ENCODE measurements at regions not wholly inside any gene's neighbourhood (a gene's known extent, or its start where the extent isn't known, plus 50 kb on each side); places are given as distances from the start of the nearest gene placed in this dataset.

DNA sequence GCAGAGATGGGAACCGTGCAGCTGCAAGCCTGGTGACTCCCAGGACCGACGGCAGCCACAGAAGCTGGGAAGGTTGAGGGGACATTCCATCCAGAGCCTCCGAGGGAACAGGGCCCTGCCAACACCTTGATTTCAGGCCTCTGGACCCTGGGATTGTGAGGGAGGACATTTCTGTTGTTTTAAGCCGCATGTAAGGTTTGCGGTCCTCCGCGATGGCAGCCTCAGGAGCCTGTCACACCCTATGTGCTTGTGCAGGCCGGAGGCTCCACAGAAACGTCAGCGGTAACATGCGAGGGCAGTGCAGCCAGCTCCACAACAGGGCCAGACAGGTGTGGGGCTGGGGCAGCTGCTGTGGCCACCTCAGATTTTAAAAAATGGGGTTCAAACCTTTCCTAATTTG, 144.7 kb upstream of the SHH start:
- peaks cover 20% of the 10 kb centered on the region for H3K27me3 Mint-ChIP-seq
- ATAC-seq = no peak
- no peak for DNase-seq
- no peak overlapping the region for H3K27ac Mint-ChIP-seq
- peaks cover 2% of the 10 kb centered on the region for H3K4me1 Mint-ChIP-seq
- H3K9me3 ChIP-seq (ENCODE audit: control insufficient read depth, low read length, poor library complexity, severe bottlenecking) = no peaks in the 10 kb centered on the region
- no peak overlapping the region for H3K4me3 Mint-ChIP-seq
- H3K36me3 Mint-ChIP-seq (ENCODE audit: low read depth) = no peaks in the 10 kb centered on the region

DNA sequence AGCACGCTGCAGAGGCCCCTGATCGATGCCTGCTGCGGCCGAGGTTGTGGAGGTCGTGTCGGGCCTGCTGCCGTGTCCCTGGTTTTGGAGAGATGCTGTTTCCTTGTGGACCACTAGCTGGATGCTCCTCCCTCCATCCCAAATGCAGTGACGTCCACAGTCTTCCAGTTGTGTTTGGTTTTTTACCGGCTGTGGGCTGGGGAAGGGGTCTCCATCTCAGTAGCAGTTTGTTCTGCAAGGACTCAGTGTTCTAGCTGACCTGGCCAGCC, 143.0 kb upstream of the SHH start:
- no peak for ATAC-seq
- no peaks in the 10 kb centered on the region for H3K9me3 ChIP-seq (ENCODE audit: control insufficient read depth, low read length, poor library complexity, severe bottlenecking)
- DNase-seq = no peak
- no peak overlapping the region for H3K27ac Mint-ChIP-seq
- no peak overlapping the region for H3K4me3 Mint-ChIP-seq
- peaks cover 2% of the 10 kb centered on the region for H3K4me1 Mint-ChIP-seq
- H3K27me3 Mint-ChIP-seq = peaks cover 19% of the 10 kb centered on the region
- no peaks in the 10 kb centered on the region for H3K36me3 Mint-ChIP-seq (ENCODE audit: low read depth)

DNA sequence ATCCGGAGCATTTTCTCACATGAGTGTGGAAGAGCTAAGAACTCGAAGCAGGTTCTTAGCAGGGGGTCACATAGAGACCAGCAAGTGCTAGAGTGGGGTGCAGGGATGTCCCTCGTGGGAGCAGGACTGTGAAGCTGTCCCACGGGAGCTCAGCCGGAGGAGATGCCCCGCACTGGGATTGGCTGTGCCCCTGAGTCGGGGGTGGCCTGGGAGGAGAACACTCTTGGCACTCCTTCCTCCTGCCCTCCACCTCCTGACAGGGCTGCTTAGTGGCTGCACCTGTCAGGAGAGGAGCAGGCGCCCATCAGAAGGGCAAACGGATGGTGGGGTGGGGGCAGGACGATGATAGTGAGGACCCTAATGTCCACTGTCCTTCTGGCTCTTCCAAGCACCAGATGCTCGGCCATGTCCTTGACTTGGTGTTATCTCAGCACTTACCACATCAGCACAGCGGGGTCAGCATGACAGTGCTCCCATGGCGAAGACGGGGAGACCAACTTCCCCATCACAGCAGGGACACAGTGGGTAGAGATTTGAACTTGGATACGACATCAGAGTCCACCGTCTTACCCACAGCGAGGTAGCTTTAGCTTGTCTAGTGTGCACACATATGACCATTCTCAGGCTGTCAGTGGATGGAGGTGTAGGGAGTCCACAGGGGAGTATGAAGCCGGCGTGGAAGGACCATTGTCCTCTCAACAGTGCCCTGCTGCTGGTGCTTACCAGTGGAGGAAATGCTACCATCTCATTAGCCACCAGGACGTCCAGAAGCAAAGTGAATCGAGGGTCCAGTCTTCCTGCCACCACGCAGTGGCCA, 142.5 kb upstream of the SHH start:
- Mint-ChIP-seq H3K4me1 (peaks cover 2% of the 10 kb centered on the region), H3K27ac (no peak overlapping the region), H3K36me3 (ENCODE audit: low read depth) (no peaks in the 10 kb centered on the region), H3K27me3 (peaks cover 18% of the 10 kb centered on the region), H3K4me3 (no peak overlapping the region)
- ATAC-seq (no peak), DNase-seq (no peak)
- H3K9me3 ChIP-seq (ENCODE audit: control insufficient read depth, low read length, poor library complexity, severe bottlenecking) = no peaks in the 10 kb centered on the region

DNA sequence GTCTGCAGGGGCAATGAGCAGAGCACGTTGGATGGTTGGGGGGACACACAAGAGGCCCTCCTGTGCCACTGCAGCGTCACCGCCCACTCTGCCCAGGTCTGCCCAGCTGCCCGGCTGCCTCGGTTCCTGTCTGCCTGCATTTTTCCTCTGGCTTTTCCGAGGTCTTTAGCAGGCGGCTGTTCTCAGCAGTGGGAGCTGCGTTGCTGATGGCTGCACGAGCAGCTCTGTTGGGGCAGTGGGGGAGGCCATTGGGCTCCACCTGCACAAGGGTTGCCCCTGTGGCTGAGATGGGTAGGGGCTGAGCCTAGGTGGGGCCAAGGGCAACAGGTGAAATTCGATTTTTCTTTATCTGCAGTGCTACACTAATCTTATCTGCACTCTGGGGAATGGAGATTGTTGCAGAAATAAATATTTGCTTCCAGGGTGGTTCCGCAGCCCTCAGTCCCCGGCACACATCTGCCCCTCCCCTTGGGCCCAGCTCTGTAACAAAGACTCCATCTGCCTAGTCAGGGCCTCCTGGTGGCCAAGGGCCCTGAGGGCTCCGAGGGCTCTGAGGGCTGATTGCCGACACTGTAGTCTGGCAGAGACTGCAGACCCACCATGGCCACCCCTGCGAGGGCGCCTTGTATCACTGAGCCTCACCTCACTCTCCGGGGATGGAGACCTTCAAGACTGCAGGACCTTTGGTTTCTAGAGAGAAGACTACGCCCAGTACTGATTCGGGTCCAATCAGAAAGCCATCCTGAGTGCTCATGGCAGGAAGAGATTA, 141.7 kb upstream of the SHH start:
- DNase-seq = no peak
- Mint-ChIP-seq H3K27ac (no peak overlapping the region), H3K4me3 (no peak overlapping the region), H3K36me3 (ENCODE audit: low read depth) (no peaks in the 10 kb centered on the region), H3K27me3 (peaks cover 18% of the 10 kb centered on the region), H3K4me1 (peaks cover 2% of the 10 kb centered on the region)
- H3K9me3 ChIP-seq (ENCODE audit: control insufficient read depth, low read length, poor library complexity, severe bottlenecking) = no peaks in the 10 kb centered on the region
- ATAC-seq = no peak

DNA sequence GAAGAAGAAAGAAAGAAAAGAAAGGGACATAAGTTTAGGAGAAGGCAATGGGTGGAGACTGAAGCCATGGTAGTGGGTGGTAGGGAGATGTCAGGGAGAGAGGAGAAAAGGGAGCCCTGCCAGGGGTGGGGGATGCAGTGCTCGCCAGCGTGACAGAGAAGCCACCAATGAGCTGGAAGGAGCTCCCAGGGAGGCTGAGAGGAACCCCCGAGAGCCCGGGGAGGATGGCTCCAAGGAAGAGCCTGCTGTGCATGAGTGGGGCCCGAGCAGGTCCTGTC, 141.2 kb upstream of the SHH start:
- no peaks in the 10 kb centered on the region for H3K9me3 ChIP-seq (ENCODE audit: control insufficient read depth, low read length, poor library complexity, severe bottlenecking)
- no peak overlapping the region for H3K4me3 Mint-ChIP-seq
- no peak for ATAC-seq
- DNase-seq = no peak
- H3K27me3 Mint-ChIP-seq = peaks cover 23% of the 10 kb centered on the region
- no peak overlapping the region for H3K27ac Mint-ChIP-seq
- H3K36me3 Mint-ChIP-seq (ENCODE audit: low read depth) = no peaks in the 10 kb centered on the region
- H3K4me1 Mint-ChIP-seq = peaks cover 2% of the 10 kb centered on the region

DNA sequence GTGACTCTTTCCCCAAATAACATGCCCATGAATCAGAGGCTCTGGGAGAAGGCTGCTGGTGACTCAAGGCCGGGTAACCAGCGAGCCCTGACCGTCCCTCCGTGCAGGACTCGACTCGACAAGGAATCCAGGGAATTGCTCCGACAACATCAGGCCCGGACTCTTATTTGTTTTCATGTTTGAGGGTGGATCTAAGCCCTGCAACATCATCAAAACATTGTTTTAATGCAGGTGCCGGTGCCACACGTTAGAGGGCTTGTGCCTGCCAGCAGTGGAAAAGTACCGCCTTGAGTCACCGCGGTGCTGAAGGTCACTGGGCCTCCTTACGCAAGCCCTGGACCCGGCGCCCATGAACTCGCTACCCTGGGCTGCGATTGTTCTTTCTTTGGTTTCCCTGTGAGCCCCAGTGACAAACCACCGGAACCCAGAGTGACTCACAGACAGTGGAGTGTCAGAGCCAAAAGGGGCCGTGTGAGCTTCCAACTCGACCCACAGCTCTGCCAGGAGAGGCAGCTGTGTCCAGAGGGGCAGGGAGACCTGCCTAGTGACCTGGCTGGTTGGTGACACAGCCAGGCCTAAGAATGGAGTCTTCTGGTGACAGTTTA, 139.4 kb upstream of the SHH start:
- Mint-ChIP-seq H3K4me1 (peaks cover 2% of the 10 kb centered on the region), H3K27me3 (peaks cover 28% of the 10 kb centered on the region), H3K36me3 (ENCODE audit: low read depth) (no peaks in the 10 kb centered on the region), H3K4me3 (no peak overlapping the region), H3K27ac (no peak overlapping the region)
- no peak for DNase-seq
- no peak for ATAC-seq
- no peaks in the 10 kb centered on the region for H3K9me3 ChIP-seq (ENCODE audit: control insufficient read depth, low read length, poor library complexity, severe bottlenecking)

DNA sequence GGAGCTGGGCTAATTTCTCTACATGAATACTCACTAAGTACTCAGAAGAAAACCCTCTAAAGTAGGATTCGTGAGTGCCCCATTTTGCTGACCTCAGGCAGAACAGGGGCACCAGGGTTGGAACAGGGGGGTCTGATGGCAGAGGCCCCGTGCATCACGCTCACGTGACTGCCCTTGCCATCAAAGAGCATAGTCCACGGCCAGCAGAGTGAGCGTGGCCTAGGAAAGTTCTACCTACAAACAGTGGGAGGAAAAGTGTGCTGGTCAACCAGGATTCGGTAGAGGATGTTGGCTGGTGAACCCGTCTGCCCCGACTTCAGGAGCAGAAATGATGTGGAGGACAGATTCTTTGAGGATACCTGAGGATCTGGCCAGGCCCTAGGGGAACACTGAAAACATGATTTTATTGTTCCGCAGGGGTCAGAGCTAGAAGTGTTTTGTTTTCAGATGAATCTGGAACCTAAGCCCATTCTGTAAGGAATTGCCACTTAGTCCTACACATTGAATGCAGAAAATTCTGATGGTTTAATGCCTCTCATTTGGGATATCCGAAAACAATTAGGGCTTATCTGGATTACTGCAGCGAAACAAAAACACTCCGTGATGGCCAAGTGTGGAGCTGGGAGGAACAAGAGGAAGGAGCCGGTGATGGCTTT, 138.8 kb upstream of the SHH start:
- no peaks in the 10 kb centered on the region for H3K9me3 ChIP-seq (ENCODE audit: control insufficient read depth, low read length, poor library complexity, severe bottlenecking)
- ATAC-seq = no peak
- Mint-ChIP-seq H3K36me3 (ENCODE audit: low read depth) (no peaks in the 10 kb centered on the region), H3K4me1 (peaks cover 2% of the 10 kb centered on the region), H3K4me3 (no peak overlapping the region), H3K27ac (no peak overlapping the region), H3K27me3 (peaks cover 28% of the 10 kb centered on the region)
- DNase-seq = no peak

DNA sequence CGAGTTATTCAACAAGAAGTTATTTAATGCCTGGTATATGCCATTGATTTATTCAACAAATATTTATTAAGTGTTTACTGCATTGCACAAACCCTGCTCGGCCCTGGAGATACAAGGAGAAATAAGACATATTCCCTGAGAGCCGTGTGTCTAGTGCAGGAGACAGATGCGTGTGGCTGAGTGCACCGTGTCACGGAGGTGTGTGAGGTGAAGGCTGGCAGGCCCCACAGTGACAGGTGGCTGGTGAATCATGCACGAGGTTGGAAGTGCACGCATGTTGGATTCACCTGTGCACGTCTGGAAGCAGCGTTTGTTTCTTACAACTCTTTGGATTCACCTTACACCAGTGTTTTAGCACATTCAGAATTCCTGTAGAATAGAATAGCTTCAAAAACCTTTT, 136.6 kb upstream of the SHH start:
- Mint-ChIP-seq H3K27ac (no peak overlapping the region), H3K36me3 (ENCODE audit: low read depth) (no peaks in the 10 kb centered on the region), H3K4me1 (peaks cover 2% of the 10 kb centered on the region), H3K27me3 (peaks cover 28% of the 10 kb centered on the region), H3K4me3 (no peak overlapping the region)
- DNase-seq = no peak
- ATAC-seq = no peak
- no peaks in the 10 kb centered on the region for H3K9me3 ChIP-seq (ENCODE audit: control insufficient read depth, low read length, poor library complexity, severe bottlenecking)

DNA sequence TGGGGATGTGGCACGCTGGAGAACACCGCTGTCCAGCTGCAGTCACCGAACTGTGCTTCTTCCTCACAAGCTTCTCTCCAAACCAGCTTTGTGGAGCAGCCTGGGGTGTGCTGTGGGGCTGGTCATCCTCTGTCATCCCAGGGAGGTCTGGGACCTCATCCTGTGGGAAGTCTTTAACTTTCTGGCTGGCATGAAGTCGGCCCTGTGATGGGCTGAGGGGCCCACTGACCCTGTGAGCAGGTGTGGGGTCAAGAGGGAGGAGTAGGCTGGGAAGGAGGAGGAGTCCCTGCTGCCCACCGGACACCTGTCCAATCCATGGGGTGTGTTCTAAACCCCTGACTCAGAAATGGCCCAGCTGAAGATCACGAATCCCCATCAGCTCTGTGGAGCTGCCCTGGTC, 136.2 kb upstream of the SHH start:
- DNase-seq (no peak), ATAC-seq (no peak)
- Mint-ChIP-seq H3K36me3 (ENCODE audit: low read depth) (no peaks in the 10 kb centered on the region), H3K4me3 (no peak overlapping the region), H3K27me3 (peaks cover 28% of the 10 kb centered on the region), H3K27ac (no peak overlapping the region), H3K4me1 (peaks cover 2% of the 10 kb centered on the region)
- H3K9me3 ChIP-seq (ENCODE audit: control insufficient read depth, low read length, poor library complexity, severe bottlenecking) = no peaks in the 10 kb centered on the region

DNA sequence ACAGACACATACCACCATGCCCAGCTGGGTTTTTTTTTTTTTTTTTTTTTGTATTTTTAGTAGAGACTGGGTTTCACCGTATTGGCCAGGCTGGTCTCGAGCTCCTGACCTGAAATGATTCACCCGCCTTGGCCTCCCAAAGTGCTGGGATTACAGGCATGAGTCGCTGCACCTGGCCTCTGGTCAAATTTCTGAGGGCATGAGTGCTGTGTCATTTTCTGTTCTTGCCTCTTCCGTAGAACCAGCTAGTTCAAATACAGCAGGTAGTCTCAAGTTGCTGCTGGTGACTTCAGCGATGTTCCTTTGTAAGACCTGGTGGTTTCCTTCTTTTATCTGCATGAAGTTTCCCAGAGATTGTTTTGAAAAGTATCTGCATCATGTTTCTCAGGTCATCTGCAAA, 134.8 kb upstream of the SHH start:
- no peak for DNase-seq
- no peaks in the 10 kb centered on the region for H3K4me1 Mint-ChIP-seq
- H3K36me3 Mint-ChIP-seq (ENCODE audit: low read depth) = no peaks in the 10 kb centered on the region
- ATAC-seq = no peak
- H3K27ac Mint-ChIP-seq = no peak overlapping the region
- peaks cover 24% of the 10 kb centered on the region for H3K27me3 Mint-ChIP-seq
- H3K4me3 Mint-ChIP-seq = no peak overlapping the region
- H3K9me3 ChIP-seq (ENCODE audit: control insufficient read depth, low read length, poor library complexity, severe bottlenecking) = no peaks in the 10 kb centered on the region

DNA sequence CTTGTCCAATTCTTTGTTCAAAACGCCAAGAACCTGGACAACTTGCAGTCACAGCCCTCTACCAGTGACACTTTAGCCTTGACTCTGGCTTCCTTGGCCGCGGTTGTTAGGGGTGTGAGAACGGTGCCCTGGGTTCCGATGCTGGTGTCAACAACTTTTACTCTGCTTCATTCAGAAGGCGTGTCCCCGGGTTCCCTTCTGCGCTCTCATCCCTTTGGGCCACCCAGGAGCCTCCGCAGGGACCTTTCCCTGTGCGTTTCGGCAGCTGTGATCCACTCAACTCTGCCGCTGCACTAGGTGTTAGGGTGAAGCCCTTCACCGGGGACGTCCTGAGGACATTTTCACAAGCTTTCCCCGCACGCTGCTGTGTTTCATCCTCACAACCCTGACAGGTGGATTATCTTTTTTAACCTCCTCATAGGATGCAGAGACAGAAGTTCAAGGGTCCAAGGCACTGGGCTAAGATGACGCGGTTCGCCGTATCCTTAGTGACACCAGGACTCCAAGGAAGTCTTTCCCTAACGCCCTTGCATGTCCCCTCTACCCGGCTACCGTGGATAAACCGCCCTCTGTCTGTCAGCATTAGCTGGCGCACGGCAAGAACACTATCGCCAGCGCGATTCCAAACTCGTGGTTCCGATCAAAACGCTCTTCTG, 133.5 kb upstream of the SHH start:
- ATAC-seq (no peak), DNase-seq (no peak)
- no peak overlapping the region for H3K4me3 Mint-ChIP-seq
- no peak overlapping the region for H3K27ac Mint-ChIP-seq
- no peaks in the 10 kb centered on the region for H3K9me3 ChIP-seq (ENCODE audit: control insufficient read depth, low read length, poor library complexity, severe bottlenecking)
- H3K27me3 Mint-ChIP-seq = peaks cover 24% of the 10 kb centered on the region
- H3K36me3 Mint-ChIP-seq (ENCODE audit: low read depth) = no peaks in the 10 kb centered on the region
- no peaks in the 10 kb centered on the region for H3K4me1 Mint-ChIP-seq

DNA sequence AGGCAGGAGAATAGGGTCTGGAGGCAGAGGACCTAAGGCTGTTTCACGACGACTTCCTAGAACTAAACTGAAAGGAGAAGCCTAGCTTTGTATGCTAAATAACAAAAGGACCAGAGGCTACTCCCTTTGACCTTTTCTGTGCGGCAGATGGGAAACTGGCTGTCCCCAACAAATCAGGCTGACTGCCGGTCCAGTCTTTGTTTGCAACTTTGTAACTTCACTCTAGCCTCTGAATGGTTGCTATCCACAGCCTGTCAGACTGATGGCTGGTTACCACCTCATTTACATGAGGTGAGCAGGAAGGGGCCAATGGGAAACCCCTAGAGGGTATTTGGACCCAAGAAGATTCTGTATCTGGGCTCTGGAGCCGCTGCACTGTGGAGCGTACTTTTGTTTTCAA, 132.6 kb upstream of the SHH start:
- DNase-seq (no peak), ATAC-seq (no peak)
- no peaks in the 10 kb centered on the region for H3K4me1 Mint-ChIP-seq
- no peak overlapping the region for H3K4me3 Mint-ChIP-seq
- H3K27me3 Mint-ChIP-seq = peaks cover 15% of the 10 kb centered on the region
- H3K36me3 Mint-ChIP-seq (ENCODE audit: low read depth) = no peaks in the 10 kb centered on the region
- no peaks in the 10 kb centered on the region for H3K9me3 ChIP-seq (ENCODE audit: control insufficient read depth, low read length, poor library complexity, severe bottlenecking)
- H3K27ac Mint-ChIP-seq = no peak overlapping the region

DNA sequence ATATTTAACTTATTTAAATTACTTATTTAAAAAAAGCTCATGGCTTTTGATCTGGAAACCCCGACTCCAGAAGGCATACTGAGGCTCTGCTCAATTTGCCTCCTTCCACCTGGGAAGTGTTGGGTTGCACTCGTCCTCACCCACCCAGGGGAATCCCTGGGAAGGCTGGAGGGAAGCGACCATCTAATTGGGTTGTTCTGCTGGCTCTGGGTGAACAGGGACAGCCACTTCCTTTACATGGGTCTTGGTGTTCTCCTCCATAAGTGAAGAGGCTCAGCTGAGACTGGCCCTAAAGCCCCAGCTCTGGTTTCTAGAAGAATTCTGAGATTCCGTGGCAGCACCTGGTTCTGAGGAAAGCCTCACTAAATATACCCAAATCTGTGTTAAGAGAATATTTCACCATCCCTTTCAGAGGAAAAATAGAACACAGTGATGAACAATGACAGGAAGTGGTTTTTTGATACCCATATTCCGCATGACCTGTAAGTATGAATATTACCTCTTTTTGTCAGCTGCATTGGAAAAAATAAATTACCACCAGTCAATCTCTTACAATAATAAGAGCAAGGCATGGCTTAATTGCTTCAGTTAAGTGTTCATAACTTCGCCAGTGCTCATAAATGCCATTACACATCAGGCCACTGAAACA, 131.1 kb upstream of the SHH start:
- H3K27me3 Mint-ChIP-seq = peaks cover 13% of the 10 kb centered on the region
- no peaks in the 10 kb centered on the region for H3K4me1 Mint-ChIP-seq
- H3K4me3 Mint-ChIP-seq = no peak overlapping the region
- no peaks in the 10 kb centered on the region for H3K36me3 Mint-ChIP-seq (ENCODE audit: low read depth)
- DNase-seq (no peak), ATAC-seq (no peak)
- H3K27ac Mint-ChIP-seq = no peak overlapping the region
- no peaks in the 10 kb centered on the region for H3K9me3 ChIP-seq (ENCODE audit: control insufficient read depth, low read length, poor library complexity, severe bottlenecking)
